CD1c-positive myeloid dendritic cell (primary cell): ENCODE measurements at regions not wholly inside any gene's neighbourhood (a gene's known extent, or its start where the extent isn't known, plus 50 kb on each side); places are given as distances from the start of the nearest gene placed in this dataset.
"Not testable (repeated sequence)": the region's sequence is repeated elsewhere in the genome, so short reads cannot be mapped to it uniquely, and the experiment has no call there.

Experiments used
- DNase-seq: peaks from one replicate; pipeline ENCODE4 v3.0.0-alpha.2; 2016; ENCODE audit errors: extremely low spot score

DNA sequence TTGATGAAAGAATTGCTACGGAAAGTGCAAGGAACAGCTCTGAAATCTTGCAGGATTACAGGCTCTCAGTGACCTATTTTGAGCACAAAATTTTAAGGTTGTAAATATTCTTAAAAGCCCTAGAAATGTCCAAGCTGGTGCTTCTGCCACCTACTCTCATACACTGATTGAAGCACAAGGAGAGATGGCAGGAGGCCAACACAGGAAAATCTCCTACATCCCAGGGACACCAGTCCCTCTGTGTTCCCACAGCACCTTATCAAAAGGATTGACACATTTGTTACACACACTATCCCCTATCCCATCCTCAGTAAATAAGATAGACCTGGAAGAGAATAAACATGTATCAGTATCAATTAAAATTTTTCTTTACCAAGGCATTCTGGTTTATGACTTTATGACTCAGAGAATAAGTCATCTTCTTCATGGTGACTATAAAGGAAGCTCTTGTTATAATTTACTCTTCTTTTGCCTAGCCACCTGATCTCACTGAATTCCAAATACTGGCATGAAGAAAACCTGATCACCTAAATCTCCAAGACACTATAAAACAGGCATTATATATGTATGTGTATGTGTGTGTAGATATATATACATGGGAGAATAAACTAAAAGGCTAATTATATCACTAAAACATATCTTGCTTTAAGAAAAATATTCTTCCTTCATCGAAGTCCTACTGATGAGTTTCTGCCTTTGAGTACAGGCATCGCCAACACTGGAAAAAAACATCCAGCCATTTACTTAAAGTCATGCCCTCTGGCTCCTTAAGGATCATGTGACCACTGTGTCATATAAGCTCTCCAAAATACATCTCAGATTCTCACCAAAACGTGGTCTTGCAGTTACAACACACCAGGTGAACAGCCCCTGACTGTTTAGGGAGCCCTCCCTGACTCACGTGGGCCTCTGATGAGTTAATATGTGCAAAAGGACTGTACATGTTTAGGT, 208.1 kb upstream of the NR2F2 start:
- no peak for DNase-seq

DNA sequence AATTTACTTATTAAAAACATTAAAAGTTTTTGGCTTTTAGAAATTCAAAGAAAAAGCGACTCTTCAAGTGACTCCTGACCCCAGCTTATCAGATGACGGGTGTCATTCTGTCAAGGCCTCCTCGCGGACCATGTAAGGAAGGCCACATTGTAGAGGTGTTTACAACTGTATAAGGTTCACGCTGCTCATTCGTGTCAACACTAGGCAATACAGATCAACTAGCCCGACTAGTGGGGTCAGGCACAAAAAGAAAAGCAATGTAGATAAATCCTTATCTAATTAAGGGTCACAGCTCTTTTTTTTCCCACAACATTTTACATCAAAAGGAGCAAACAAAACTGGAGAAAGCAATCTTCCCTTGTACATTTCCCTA, 207.5 kb upstream of the NR2F2 start:
- DNase-seq: no peak

DNA sequence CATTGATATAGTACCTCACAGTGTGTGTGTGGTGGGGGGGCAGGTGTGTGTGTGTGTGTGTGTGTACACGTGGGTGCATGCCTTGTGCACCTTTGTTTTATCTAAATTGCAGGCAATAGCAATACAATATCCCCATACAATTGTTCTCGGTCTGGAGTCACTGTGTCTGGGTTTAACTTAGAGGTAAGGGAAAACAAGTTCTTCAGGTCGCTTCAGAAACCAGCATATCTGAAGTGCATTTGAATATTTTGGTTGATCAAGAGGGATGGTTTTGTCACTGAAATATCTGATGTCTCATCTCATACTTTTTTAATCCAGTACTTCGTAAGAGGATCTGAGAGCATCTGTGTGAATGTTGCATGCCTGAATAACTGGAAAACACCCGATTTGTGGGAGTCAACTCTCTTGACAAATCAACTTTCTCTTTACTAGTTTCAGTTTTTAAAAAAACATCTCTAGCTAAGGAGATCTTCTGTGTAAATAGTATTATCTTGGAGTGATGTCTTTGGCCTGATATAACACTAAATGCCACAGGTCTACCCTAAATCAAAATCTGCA, 206.8 kb upstream of the NR2F2 start:
- no peak for DNase-seq

DNA sequence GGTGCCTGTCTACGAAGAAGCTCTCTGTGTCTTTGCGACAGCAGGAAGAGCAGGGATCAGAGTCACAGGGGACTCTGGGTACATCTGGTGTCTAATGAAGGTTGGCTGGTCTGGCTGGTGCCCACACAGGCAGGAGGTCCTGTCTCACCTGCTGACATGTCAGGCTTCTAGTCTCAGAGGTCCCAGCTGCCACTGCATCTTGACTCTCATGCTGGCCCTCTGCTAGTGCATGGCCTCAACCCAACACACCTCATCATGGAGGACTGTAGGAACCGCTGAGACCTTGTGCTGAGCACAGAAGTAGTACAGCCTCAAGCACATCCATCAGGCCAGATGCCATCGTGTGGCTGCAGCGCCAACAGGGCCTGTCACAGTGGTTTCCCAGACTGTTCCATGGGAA, 206.1 kb upstream of the NR2F2 start:
- DNase-seq: no peak

DNA sequence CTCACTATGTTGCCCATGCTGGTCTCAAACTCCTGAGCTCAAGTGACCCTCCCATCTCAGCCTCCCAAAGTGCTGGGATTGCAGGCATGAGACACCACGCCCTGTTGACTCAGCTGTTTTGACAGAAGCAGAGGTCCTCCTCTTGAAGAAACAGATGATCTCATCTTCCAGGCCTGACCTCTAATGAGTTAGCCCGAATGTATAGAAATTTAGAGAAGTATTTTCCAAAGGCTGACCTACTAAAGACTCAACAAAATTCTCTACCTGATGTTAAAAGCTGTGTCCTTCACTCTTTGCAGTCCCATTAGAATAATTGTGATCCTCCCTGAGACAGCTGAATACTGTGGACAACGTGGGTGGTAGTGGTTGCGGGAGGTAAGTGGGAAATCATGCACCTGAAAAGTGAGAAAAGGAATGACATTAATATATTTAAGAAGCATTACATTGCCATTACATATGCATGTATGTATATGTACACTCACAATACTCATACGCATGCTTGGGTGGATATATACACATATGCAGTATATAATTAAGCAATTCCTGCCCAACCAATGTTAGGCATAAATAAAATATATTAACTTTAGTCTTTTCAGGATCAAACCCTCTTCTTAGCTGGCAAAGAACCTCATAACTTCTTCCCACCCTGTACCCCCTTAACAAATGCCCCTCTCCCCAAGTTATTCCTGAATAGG, 204.6 kb upstream of the NR2F2 start:
- no peak for DNase-seq

DNA sequence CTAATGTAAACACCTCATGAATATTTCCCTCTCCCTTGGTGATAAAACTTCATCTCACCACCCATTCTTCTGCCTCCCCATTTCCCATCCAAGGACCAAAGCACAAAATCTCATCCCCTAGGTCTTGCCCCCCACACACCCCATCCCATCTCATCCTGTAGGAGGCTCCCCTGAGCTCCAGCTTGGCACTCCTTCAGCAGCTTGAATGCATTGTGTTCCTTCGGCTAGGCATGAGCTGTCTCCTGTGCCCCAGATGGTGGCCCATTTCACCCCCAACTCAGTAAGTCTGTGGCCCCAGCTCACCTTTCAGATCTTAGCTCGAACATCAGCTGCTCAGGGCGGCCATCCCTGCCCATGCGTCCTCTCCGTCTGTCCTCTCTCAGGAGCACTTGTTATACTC, 203.6 kb upstream of the NR2F2 start:
- no peak for DNase-seq

DNA sequence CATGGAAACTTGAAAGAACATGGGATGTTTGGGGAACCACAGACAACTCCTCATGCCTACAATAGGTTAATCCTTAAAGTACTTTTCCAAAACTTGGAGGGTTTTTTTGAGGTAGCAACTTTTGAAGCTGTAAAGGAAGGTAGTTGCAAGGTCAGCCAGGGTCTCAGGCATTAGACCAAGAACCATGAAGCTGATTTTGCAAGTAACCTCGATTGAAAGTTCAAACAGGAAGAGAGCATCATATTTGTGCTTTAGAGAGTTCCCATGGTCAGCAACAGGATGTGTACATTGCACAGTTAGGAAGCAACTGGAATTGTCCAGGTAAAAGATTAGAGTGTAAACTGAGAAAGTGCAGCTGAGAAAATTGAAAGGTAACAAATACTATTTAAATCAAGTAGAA, 199.8 kb upstream of the NR2F2 start:
- no peak for DNase-seq

DNA sequence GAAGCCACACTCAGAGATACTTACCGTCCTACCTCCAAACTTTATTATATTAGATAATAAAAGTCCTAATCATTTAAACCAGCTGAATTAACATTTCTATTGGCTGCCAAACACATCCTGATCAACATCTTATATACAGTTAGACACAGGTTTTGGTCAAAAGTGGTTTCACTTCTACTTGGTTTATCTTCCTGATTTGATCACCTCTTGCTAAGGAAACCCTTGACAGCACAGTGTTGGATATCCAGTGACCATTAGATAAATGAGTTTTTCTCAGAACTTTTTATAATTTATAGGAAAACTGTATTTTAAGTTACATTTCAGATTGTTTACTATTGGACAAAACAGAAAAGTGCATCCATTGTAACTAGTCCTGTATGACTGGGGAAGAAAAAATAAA, 198.4 kb upstream of the NR2F2 start:
- no peak for DNase-seq

DNA sequence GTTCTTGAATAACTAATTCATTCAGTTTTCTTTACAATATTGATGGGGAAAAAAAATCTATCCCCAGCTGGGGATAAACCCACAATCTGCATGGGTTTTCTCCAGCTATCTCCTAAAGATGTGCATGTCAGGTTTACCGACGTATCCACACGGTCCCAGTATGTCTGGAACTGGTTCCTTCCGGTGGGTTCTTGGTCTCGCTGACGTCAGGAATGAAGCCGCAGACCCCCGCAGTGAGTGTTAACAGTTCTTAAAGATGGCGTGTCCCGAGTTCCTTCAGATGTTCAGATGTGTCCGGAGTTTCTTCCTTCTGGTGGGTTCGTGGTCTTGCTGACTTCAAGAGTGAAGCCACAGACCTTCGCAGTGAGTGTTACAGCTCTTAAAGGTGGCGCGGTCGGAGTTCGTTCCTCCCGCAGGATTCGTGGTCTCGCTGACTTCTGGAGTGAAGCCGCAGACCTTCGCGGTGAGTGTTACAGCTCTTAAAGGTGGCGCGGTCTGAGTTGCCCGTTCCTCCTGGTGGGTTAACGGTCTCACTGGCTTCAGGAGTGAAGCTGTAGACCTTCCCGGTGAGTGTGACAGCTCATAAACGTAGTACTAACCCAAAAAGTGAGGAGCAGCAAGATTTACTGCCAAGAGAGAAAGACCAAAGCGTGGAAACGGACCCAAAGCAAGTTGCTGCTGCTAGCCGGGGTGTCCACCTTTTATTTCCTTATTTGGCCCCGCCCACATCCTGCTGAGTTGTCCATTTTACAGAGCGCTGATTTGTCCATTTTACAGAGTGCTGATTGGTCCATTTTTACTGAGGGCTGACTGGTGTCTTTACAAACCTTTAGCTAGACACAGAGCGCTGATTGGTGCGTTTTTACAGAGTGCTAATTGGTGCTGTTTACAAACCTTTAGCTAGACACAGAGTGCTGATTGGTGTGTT, 195.1 kb upstream of the NR2F2 start:
- DNase-seq: no peak

DNA sequence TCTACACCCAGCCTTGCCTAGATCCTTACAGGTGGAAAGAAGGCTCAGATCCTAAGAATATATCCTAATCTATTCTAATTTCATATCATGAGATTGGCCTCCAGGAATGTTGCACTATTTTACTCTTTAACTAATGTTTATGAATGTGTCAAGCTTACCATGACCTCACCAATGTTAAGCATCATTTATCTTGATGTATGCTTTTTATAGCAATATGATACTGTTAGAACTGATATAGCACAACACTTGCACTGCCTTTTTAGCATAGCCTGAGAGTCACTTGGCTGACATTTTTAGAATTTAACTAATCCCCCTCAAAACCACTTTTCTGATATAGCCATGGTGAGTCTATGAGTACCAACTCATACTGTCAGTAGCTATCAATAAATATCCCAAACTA, 191.5 kb upstream of the NR2F2 start:
- DNase-seq: no peak

DNA sequence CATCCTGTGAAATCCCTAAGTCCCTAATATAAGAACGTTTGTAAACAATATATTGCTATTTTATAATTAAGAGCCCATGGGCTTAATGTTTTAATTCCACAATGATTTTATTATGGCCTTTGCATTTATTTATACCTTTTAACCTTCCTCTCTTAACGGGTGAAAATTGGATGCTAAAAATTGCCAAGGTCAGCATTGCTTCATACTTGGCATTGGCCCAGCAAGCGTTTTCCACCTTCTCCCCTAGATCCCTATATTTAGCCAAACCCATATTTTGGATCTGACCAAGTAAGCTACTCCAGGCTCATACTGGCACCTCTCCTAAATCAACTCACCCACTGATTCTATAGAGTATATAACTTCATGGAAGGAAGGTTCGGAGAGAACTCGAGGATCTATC, 188.0 kb upstream of the NR2F2 start:
- no peak for DNase-seq

DNA sequence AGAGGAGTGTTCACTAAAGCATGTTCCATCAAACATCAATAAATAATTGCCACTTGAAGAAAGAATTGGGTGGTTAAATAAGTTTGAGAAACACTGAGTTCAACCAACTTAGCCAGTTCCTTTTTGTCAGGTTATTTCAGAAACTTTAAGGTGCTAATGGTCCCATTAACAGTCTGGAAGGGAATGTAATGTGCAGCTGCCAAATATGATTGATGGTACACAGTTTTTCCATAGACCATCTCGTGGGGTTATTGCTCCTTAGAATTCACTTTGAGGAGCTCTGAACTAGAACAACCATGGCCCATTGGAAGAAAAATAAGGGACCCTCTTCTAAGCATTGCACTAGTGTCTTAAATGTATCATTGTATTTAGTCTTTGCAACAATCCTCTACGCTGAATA, 185.8 kb upstream of the NR2F2 start:
- no peak for DNase-seq

DNA sequence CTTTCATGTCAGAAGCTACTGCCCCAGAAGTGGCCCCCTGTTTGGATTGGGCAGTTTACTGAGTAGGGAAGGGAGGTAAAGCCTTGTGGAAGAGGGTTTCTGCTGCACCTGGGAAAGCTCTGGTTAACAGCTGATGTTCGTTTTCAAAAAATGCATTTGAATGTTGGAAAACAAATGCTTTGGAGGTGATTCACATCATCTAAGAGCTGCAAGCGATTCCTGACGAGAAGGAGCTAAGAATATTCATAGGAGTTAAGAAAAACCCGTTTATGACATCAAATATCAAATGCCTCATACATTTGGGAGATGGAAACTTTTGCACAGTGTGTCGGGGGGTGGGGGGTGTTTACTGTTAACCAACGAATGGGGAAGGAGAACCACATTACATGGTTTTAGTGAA, 183.8 kb upstream of the NR2F2 start:
- no peak for DNase-seq

DNA sequence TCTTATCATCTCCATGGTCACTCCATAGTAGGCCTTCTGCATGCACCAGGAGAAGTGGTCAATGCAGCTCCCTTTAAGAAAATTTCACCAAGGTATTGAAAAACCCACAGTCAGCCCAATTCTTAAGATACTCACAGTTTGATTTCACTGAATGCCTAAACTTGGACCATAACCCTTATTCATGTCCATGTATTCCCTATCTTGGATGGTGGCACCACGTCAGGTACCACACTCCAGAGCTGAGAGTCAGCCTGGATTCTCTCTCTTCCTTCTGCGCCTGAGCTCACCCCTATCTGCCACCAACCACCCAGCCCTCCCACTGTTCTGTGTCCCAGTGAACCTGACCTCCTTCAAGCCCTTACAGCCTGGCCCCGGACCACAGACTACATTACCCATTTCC, 183.2 kb upstream of the NR2F2 start:
- DNase-seq: no peak

DNA sequence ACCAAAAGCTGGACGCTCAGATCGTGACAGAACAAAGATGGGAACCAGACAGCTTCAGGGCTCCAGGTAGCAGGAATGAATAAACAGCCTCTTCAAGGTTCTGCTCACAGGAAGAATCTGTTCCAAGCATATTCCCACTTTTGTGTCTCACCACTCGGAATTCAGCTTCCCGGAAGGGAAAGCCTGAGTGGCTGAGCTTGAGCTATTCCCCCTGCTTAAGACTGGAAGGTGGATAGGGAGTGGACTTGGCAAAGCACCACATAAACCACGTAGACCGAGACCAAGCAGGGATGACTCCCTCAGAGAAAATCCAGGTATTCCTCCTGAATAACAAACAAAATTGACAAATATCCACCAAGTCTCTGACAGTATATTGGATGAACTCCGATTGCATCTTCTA, 180.2 kb upstream of the NR2F2 start:
- no peak for DNase-seq

DNA sequence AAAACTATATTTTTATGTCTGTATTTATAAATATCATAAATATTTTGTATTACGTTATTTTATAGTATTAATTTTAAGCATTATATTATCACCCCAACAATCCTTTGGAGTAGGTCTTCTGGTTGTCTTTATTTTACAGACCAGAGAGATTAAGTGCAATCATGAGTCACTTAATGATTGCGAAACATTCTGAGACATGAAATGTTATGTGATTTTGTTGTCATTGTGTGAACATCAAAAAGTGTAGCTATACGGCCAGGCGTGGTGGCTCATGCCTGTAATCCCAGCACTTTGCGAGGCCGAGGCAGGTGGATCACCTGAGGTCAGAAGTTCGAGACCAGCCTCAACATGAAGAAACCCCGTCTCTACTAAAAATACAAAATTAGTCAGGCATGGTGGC, 178.8 kb upstream of the NR2F2 start:
- not testable (repeated sequence) for DNase-seq

DNA sequence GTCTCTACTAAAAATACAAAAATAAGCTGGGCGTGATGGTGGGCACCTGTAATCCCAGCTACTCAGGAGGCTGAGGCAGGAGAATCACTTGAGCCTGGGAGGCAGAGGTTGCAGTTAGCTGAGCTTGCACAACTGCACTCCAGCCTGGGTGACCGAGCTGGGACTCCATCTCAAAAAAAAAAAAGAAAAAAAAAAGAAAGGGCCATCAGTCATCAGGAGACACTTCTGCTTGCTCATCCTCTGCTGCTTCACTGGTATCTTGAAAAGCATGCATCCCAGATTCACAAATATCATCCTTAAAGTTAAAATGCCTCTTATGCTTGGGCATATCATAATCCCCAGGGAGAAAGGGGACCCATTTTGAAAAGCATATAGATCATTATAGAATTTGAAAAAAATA, 176.6 kb upstream of the NR2F2 start:
- no peak for DNase-seq

DNA sequence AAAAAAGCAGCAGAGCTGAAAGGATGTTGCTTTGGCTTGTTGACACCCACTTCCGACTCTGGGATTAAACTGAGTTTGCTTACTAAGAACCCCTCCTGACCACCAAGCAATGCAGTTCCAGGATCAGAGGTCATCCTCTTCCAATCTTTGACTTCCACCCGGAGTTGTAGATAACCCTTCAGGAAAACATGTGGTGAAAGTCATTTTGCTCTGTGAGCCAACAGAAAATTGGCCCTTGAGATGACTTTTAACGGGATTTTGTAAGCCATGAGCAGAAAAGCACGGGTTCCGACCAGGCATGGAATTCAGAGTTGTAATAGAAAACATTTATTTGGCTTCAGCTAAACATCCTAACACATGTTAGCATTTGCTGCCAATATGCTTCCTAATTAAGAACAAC, 171.6 kb upstream of the NR2F2 start:
- no peak for DNase-seq

DNA sequence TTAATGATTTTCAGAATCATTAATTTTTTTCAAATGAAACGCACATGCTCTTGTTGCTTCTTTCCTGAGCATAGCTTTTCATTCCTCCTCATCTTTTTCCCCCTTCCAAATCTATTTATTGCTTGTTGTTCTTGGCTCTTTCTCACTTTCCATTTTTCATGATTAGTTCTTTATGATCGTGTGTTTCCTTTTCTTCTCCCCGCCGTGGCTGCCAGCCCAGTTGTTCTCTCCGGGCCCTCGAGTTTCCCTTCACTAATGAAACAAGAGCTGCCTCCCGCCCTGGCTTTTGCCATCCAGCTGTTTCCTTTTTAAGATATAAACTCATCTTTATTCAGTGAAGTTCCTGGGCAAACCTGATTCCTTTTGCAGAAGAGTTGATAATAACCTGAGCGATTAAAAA, 170.2 kb upstream of the NR2F2 start:
- DNase-seq: no peak

DNA sequence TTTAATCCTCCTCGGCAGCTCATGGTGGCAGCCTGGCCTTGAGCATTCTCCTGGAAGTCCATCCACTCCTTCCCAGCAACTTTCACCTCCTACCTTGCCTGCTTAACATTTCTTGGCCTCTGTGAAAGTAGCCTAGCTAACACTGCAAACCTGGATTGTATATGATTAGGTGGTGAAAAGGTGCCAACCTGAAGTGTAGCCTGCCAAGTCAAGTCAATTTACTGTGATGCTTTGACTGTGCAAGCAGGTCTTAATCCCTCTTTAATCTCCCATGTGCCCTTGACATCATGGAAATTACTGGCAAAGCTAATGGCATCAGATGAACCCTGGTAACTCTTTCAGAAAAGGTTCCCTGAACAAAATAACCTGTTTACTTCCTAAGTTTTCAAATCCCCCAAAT, 169.7 kb upstream of the NR2F2 start:
- DNase-seq: no peak

DNA sequence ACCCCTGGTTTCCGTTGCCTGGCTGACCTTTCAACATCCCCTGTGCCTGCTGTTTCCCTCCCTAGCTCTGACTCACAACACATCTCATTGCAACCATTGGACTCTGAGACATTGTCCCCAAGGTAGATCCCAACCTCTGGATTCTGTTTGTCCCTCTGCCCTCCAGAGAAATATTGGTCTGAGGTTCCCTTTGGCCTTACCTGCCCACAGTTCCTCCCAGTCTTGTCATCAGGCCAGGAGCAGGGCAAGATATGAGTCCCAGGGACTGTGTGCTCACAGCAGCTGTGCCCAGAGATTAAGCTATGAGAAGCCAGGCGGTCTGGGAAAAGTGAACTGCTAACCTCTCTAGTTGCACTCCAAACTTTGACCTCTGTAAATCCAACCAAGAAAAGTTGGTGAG, 168.2 kb upstream of the NR2F2 start:
- DNase-seq: no peak

DNA sequence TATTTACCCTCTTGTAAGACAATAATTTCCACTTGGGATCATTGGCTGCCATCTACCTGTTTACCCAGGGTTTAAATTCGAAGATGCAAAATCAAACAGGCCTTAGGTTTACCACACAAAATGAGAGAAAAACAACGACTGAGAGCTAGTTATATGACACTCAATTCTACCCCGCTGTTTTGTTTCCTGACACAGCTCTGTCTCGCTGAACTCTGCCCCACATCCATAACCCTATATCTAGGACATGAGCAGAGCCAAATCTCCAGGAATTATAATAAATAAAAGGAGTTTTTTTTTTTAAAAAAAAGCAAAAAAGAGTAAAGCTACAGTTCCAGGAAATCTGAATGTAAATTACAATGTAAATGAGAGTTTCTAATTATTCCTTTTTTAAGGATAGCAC, 165.4 kb upstream of the NR2F2 start:
- DNase-seq: no peak
